MCF 10A (cell line): ENCODE measurements at regions not wholly inside any gene's neighbourhood (a gene's known extent, or its start where the extent isn't known, plus 50 kb on each side); places are given as distances from the start of the nearest gene placed in this dataset.
"Not testable (repeated sequence)": the region's sequence is repeated elsewhere in the genome, so short reads cannot be mapped to it uniquely, and the experiment has no call there.

Experiments used
- BruUV-seq: library from RNA; stranded (reverse); fragments of 400-500 nt; replicated peaks from 2 replicates; lab custom pipeline; 2021; lab: Mats Ljungman, UMichigan
- CTCF ChIA-PET: fragments of 300-600 bp; sonication (Branson Sonifier 250); formaldehyde crosslinking; extraction: SDS; loops from one replicate; lab custom pipeline; 2021; ENCODE audit warnings: antibody characterized with exemption, inconsistent platforms; lab: Yijun Ruan, JAX
- POLR2A ChIA-PET: fragments of 300-600, 350-650 bp; sonication (Branson Sonifier 250); formaldehyde crosslinking; extraction: SDS; loops from one replicate; lab custom pipeline; 2020; ENCODE audit warnings: antibody characterized with exemption, inconsistent platforms; lab: Yijun Ruan, JAX
- DNase-seq: peaks from one replicate; pipeline ENCODE4 v3.0.0-alpha.2; 2018; ENCODE audit not compliant: unreplicated experiment
- H3K27ac Mint-ChIP-seq: one replicate; pipeline ENCODE4 v1.8.0; 2022; ENCODE audit warnings: mild to moderate bottlenecking, low read depth, mixed read lengths; ENCODE audit not compliant: unreplicated experiment
- H3K27me3 Mint-ChIP-seq: one replicate; pipeline ENCODE4 v1.8.0; 2022; ENCODE audit warnings: mixed read lengths; ENCODE audit not compliant: insufficient read depth, unreplicated experiment
- H3K36me3 Mint-ChIP-seq: one replicate; pipeline ENCODE4 v1.8.0; 2022; ENCODE audit warnings: mild to moderate bottlenecking, moderate library complexity, mixed read lengths; ENCODE audit not compliant: insufficient read depth, unreplicated experiment
- H3K4me1 Mint-ChIP-seq: one replicate; pipeline ENCODE4 v1.8.0; 2022; ENCODE audit warnings: mixed read lengths; ENCODE audit not compliant: insufficient read depth, unreplicated experiment
- H3K4me3 Mint-ChIP-seq: one replicate; pipeline ENCODE4 v1.8.0; 2022; ENCODE audit warnings: mild to moderate bottlenecking, moderate library complexity, mixed read lengths; ENCODE audit not compliant: unreplicated experiment
- H3K9me3 Mint-ChIP-seq: one replicate; pipeline ENCODE4 v1.8.0; 2022; ENCODE audit warnings: mixed read lengths; ENCODE audit not compliant: unreplicated experiment
- intact Hi-C: fragments of 100-400 bp; cut with micrococcal nuclease; formaldehyde crosslinking; loops from 2 replicates; pipeline ENCODE4 v1.14.1; 2022
- TF ChIP-seq, protein P1 (sequence below): fragments of 200-600 bp; IDR thresholded peaks from one replicate; pipeline ENCODE4 v1.8.0; 2022; ENCODE audit warnings: antibody characterized with exemption, mild to moderate bottlenecking; ENCODE audit not compliant: unreplicated experiment

- ChIA-PET POLR2A (no interaction called here), CTCF (no interaction called here)
- Mint-ChIP-seq H3K27ac (no peak overlapping the region), H3K4me1 (no peaks in the 10 kb centered on the region), H3K4me3 (no peak overlapping the region), H3K36me3 (no peaks in the 10 kb centered on the region), H3K27me3 (no peaks in the 10 kb centered on the region), H3K9me3 (no peaks in the 10 kb centered on the region)
- TF ChIP-seq, protein P1, sequence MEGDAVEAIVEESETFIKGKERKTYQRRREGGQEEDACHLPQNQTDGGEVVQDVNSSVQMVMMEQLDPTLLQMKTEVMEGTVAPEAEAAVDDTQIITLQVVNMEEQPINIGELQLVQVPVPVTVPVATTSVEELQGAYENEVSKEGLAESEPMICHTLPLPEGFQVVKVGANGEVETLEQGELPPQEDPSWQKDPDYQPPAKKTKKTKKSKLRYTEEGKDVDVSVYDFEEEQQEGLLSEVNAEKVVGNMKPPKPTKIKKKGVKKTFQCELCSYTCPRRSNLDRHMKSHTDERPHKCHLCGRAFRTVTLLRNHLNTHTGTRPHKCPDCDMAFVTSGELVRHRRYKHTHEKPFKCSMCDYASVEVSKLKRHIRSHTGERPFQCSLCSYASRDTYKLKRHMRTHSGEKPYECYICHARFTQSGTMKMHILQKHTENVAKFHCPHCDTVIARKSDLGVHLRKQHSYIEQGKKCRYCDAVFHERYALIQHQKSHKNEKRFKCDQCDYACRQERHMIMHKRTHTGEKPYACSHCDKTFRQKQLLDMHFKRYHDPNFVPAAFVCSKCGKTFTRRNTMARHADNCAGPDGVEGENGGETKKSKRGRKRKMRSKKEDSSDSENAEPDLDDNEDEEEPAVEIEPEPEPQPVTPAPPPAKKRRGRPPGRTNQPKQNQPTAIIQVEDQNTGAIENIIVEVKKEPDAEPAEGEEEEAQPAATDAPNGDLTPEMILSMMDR: no peak
- BruUV-seq: no TSS peak
- no peak for DNase-seq
- intact Hi-C loops: no loop called here
Observed at GRCh38 chr16:29312835-29313558, 93.5 kb downstream of the NPIPB11 start.

GRCh38 chr16:29312345-29312675 is 94.2 kb downstream of the NPIPB11 start:
- intact Hi-C loops, H3K4me3 Mint-ChIP-seq, H3K27ac Mint-ChIP-seq, CTCF ChIA-PET, H3K4me1 Mint-ChIP-seq, H3K27me3 Mint-ChIP-seq, H3K36me3 Mint-ChIP-seq, DNase-seq, BruUV-seq, POLR2A ChIA-PET, H3K9me3 Mint-ChIP-seq: not testable (repeated sequence)

DNA sequence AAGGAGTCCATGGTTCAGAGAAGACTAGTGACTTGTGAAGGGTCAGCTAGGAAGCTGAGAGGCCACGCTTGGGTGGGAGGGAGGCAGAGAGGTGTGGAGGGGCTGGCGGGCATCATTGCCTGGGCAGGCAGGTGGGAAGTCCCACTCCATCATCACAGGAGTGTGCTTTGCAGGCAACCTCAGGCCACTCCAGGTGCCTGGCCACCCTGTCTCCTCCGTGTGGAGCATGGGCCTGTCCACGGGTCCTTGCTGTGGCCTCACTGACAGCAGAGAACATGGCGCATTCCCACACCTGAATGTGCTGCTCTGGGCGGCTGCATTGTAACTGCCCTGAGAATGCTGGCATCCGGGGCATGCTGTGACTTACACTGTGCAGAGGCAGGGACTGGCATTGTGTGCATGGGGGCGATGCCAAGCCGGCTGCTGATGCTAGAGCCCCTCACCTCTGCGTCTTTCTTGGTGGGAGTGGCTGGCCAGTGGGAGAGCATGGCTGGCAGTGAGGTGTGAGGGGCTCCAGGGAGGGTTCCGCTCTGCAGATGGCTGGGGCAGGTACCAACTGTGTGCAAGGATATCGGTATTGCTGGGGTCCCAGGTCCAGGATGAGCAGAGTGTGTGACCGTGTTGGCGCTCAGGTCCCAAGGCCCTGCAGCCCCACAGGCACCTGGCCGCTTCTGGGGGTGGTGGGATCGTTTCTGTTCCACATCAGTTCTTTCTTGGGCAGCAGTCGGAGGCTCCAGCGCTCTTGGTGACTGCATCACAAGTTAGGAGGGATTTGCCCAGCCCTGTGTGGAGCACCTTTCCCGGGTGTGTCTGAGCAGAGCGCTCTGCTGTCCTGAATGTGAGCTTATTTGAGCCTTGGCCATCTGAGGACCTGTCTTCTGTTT is 94.8 kb downstream of the NPIPB11 start:
- Mint-ChIP-seq H3K27ac (no peak overlapping the region), H3K4me3 (no peak overlapping the region), H3K4me1 (no peaks in the 10 kb centered on the region), H3K27me3 (no peaks in the 10 kb centered on the region), H3K36me3 (no peaks in the 10 kb centered on the region), H3K9me3 (no peaks in the 10 kb centered on the region)
- no peak for DNase-seq
- BruUV-seq: no TSS peak
- ChIA-PET POLR2A (no interaction called here), CTCF (interaction anchor here (0.6 kb wide), 1 partner anchor 197 kb away, joined by 3 read pairs; no protein-coding TSS in a partner anchor)
- TF ChIP-seq, protein P1: no peak
- intact Hi-C loops: no loop called here

GRCh38 chr16:29310852-29311314 is 95.6 kb downstream of the NPIPB11 start:
- POLR2A ChIA-PET: no interaction called here
- BruUV-seq: no TSS peak
- Mint-ChIP-seq H3K27ac (no peak overlapping the region), H3K9me3 (no peaks in the 10 kb centered on the region), H3K36me3 (no peaks in the 10 kb centered on the region), H3K4me3 (no peak overlapping the region), H3K27me3 (no peaks in the 10 kb centered on the region), H3K4me1 (no peaks in the 10 kb centered on the region)
- DNase-seq: no peak
- intact Hi-C loops: no loop called here
- TF ChIP-seq, protein P1: no peak
- CTCF ChIA-PET: interaction anchor here (0.6 to 1.0 kb wide), 2 partner anchors 196 to 333 kb away, joined by 3 read pairs; no protein-coding TSS in a partner anchor

DNA sequence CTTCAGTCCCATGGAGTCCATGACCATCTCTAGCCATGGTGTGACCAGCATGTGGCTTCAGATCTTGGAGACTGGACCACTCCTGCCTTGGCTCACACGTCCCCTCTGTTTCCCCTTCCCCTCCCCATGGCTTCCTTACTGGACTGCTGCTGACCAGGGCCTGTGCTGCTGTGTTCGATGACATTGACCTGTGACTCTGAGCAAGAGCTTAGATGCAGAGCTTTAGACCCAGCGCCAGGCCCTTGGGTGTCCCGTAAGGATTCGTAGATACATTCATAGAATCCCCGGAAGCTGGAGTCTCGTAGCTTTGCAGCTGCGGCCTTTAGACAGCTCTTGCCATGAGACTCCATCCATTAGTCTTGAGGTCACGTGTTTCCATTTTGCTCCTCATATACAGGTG is 96.3 kb downstream of the NPIPB11 start:
- H3K9me3 Mint-ChIP-seq, POLR2A ChIA-PET, H3K27me3 Mint-ChIP-seq, H3K4me1 Mint-ChIP-seq, BruUV-seq, DNase-seq, intact Hi-C loops, H3K36me3 Mint-ChIP-seq, H3K27ac Mint-ChIP-seq, H3K4me3 Mint-ChIP-seq: not testable (repeated sequence)
- CTCF ChIA-PET: interaction anchor here (1.0 kb wide), 1 partner anchor 333 kb away, joined by 3 read pairs; no protein-coding TSS in a partner anchor

- BruUV-seq, H3K27me3 Mint-ChIP-seq, intact Hi-C loops, DNase-seq, POLR2A ChIA-PET, H3K4me3 Mint-ChIP-seq, H3K9me3 Mint-ChIP-seq, H3K4me1 Mint-ChIP-seq, H3K36me3 Mint-ChIP-seq, H3K27ac Mint-ChIP-seq: not testable (repeated sequence)
- CTCF ChIA-PET: interaction anchor here (0.7 kb wide), 1 partner anchor 33 kb away, joined by 3 read pairs; no protein-coding TSS in a partner anchor
Observed at GRCh38 chr16:29309601-29310000, 96.9 kb downstream of the NPIPB11 start.
